ENCODE measurements at regions not wholly inside any gene's neighbourhood (a gene's known extent, or its start where the extent isn't known, plus 50 kb on each side); places are given as distances from the start of the nearest gene placed in this dataset.

DNA sequence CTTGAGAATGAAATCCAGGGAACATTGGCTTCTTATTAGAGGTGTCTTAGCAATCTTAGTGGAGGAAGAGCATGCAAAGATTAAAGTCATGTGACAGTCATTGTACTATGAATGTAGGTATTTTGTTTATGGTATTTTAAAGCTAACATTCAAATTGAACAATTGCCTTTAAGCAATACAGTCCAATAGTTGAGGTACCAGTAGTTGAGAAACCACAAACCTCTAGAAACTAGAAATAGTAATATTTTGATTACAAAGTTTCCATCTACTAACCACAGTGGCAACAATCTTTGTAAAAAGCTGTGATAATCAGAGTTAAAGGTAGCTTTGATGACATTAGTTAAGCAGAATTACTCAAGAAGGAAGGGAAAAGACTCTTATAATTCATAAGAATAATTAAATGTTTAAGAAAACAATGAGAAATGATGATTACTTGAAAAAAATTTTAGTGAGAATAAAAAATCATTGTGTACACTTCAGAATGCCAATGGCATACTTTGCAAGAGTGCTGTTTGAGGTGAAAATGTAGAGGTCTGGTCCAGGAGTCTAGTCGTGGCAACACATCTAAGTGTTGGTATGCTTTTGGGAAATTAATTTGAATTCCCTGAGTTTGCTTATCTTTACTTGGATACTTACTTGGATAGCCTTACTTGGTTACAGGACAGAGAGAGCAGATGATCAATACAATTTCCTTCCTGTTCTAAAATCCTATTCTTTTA is 104.9 kb upstream of the PTGFR start:
- no peaks in the 10 kb centered on the region for H4K20me1 ChIP-seq (ENCODE audit: control insufficient read depth, insufficient read depth, low read depth, low read length)
- H3K9me2 ChIP-seq (replicated peaks; ENCODE audit: control insufficient read depth, low read length), result no peaks in the 10 kb centered on the region
- H3F3A ChIP-seq (ENCODE audit: control insufficient read depth, insufficient read depth), result no peaks in the 10 kb centered on the region
- H3K36me3 ChIP-seq (ENCODE audit: control insufficient read depth, low read length), result no peaks in the 10 kb centered on the region
- no peaks in the 10 kb centered on the region for H3K4me1 ChIP-seq (ENCODE audit: control insufficient read depth, low read length)
- no peak overlapping the region for H3K27ac ChIP-seq (ENCODE audit: low read depth, low read length)
- H3K9me3 ChIP-seq (ENCODE audit: control insufficient read depth, insufficient read depth, low read length), result no peaks in the 10 kb centered on the region
- H3K4me2 ChIP-seq (ENCODE audit: low read length), result no peak overlapping the region
- H3K27me3 ChIP-seq (ENCODE audit: control insufficient read depth, low read length), result no peaks in the 10 kb centered on the region
- H3K79me2 ChIP-seq (ENCODE audit: control insufficient read depth, low read length), result no peaks in the 10 kb centered on the region
- no peak for TF ChIP-seq EZH2phosphoT487 (IDR thresholded peaks at IDR 0.05; ENCODE audit: borderline replicate concordance, low read length)
- TF ChIP-seq, protein P1, sequence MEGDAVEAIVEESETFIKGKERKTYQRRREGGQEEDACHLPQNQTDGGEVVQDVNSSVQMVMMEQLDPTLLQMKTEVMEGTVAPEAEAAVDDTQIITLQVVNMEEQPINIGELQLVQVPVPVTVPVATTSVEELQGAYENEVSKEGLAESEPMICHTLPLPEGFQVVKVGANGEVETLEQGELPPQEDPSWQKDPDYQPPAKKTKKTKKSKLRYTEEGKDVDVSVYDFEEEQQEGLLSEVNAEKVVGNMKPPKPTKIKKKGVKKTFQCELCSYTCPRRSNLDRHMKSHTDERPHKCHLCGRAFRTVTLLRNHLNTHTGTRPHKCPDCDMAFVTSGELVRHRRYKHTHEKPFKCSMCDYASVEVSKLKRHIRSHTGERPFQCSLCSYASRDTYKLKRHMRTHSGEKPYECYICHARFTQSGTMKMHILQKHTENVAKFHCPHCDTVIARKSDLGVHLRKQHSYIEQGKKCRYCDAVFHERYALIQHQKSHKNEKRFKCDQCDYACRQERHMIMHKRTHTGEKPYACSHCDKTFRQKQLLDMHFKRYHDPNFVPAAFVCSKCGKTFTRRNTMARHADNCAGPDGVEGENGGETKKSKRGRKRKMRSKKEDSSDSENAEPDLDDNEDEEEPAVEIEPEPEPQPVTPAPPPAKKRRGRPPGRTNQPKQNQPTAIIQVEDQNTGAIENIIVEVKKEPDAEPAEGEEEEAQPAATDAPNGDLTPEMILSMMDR (IDR thresholded peaks at IDR 0.05; ENCODE audit: low read depth, low read length, poor library complexity, severe bottlenecking), result no peak
- no peak overlapping the region for H3K4me3 ChIP-seq (ENCODE audit: low read length)

DNA sequence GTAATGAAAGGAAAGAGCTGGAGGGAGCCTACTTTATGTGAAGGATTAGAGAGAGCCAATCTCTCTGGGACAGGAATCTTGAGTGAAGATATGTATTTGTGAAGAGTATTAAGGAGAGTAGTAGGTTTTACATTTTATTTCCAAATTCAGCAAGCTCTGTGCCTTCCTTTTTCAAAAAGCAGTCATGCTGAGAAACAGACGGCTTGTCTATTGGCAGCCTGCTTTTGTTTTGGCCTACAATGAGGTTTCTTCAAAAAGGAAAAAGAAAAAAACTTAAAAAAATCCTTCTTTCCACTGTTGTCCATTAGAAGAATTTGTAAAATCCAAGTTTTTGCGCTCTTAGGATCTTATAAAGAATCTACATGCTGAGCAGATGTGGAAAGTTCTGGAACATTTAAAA is 103.6 kb upstream of the PTGFR start:
- H3K9me3 ChIP-seq (ENCODE audit: control insufficient read depth, insufficient read depth, low read length), result no peaks in the 10 kb centered on the region
- H3K9me2 ChIP-seq (replicated peaks; ENCODE audit: control insufficient read depth, low read length), result no peaks in the 10 kb centered on the region
- no peaks in the 10 kb centered on the region for H3K79me2 ChIP-seq (ENCODE audit: control insufficient read depth, low read length)
- H3K4me1 ChIP-seq (ENCODE audit: control insufficient read depth, low read length), result no peaks in the 10 kb centered on the region
- TF ChIP-seq, protein P1 (IDR thresholded peaks at IDR 0.05; ENCODE audit: low read depth, low read length, poor library complexity, severe bottlenecking), result no peak
- no peak for TF ChIP-seq EZH2phosphoT487 (IDR thresholded peaks at IDR 0.05; ENCODE audit: borderline replicate concordance, low read length)
- no peaks in the 10 kb centered on the region for H3F3A ChIP-seq (ENCODE audit: control insufficient read depth, insufficient read depth)
- H3K27me3 ChIP-seq (ENCODE audit: control insufficient read depth, low read length), result no peaks in the 10 kb centered on the region
- H4K20me1 ChIP-seq (ENCODE audit: control insufficient read depth, insufficient read depth, low read depth, low read length), result no peaks in the 10 kb centered on the region
- no peaks in the 10 kb centered on the region for H3K36me3 ChIP-seq (ENCODE audit: control insufficient read depth, low read length)
- no peak overlapping the region for H3K27ac ChIP-seq (ENCODE audit: low read depth, low read length)
- no peak overlapping the region for H3K4me2 ChIP-seq (ENCODE audit: low read length)
- H3K4me3 ChIP-seq (ENCODE audit: low read length), result no peak overlapping the region

DNA sequence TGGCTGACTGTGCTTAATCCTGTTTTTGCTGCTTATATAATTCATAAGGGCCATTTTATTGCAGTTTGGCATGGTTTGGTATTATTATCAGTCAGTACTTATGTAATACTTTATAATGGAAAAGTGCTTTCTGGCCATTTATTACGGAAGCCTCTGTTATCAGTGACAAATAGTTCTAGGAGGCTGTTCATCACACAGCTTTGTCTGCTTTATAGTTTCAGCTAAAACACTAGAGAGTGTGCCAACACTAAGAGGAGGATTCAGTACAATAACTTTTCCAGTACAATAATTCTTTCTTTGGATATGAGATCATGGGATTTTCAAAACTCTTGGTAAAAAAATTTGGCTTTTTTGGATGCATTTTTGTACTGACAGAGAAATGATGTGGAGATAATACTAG is 102.9 kb upstream of the PTGFR start:
- H3K27ac ChIP-seq (ENCODE audit: low read depth, low read length), result no peak overlapping the region
- TF ChIP-seq, protein P1 (IDR thresholded peaks at IDR 0.05; ENCODE audit: low read depth, low read length, poor library complexity, severe bottlenecking), result no peak
- no peak for TF ChIP-seq EZH2phosphoT487 (IDR thresholded peaks at IDR 0.05; ENCODE audit: borderline replicate concordance, low read length)
- no peaks in the 10 kb centered on the region for H3F3A ChIP-seq (ENCODE audit: control insufficient read depth, insufficient read depth)
- H3K4me3 ChIP-seq (ENCODE audit: low read length), result no peak overlapping the region
- H3K9me2 ChIP-seq (replicated peaks; ENCODE audit: control insufficient read depth, low read length), result no peaks in the 10 kb centered on the region
- no peak overlapping the region for H3K4me2 ChIP-seq (ENCODE audit: low read length)
- no peaks in the 10 kb centered on the region for H3K79me2 ChIP-seq (ENCODE audit: control insufficient read depth, low read length)
- no peaks in the 10 kb centered on the region for H3K27me3 ChIP-seq (ENCODE audit: control insufficient read depth, low read length)
- no peaks in the 10 kb centered on the region for H3K36me3 ChIP-seq (ENCODE audit: control insufficient read depth, low read length)
- no peaks in the 10 kb centered on the region for H3K4me1 ChIP-seq (ENCODE audit: control insufficient read depth, low read length)
- no peaks in the 10 kb centered on the region for H3K9me3 ChIP-seq (ENCODE audit: control insufficient read depth, insufficient read depth, low read length)
- no peaks in the 10 kb centered on the region for H4K20me1 ChIP-seq (ENCODE audit: control insufficient read depth, insufficient read depth, low read depth, low read length)
